Thyroid gland (tissue), 4 donors: ENCODE measurements at regions not wholly inside any gene's neighbourhood (a gene's known extent, or its start where the extent isn't known, plus 50 kb on each side); places are given as distances from the start of the nearest gene placed in this dataset.

ENCODE experiments used
- POLR2A ChIP-seq, 2 donors: fragments of 450-650 bp; IDR thresholded peaks; one replicate each; pipeline ENCODE4 v1.6.1; 2017; ENCODE audit warnings: antibody characterized with exemption in 2 of 2, mild to moderate bottlenecking in 2 of 2, moderate library complexity in 1 of 2
- TF ChIP-seq, protein P1 (sequence below), 6 experiments: fragments of 200-600 bp in 3 of 6; fragments of 450-650 bp in 3 of 6; sonication (generic) in 3 of 6; IDR thresholded peaks; one replicate each; pipeline ENCODE4 v1.5.1; 2016 to 2019; ENCODE audit warnings: antibody characterized with exemption in 6 of 6, mild to moderate bottlenecking in 2 of 6, inconsistent platforms in 1 of 6, moderate library complexity in 1 of 6

DNA sequence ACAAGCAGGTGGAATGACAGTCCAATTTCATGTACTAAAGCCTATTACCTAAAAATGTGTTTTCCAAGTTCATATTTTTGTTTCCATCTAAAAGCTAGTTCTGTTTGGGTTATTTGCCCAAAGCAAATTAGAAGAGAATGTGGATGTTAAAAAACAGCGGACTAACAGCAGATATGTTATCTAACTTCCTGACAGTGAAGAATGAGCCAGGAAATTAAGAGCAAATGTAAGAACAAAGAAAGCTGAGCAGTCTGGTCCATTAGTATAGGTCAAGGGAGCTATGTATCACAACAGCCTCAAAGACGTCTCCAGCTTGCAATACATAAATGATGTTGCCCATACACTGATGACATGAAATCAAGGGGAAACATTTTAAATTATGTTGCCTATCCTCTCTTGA is 145.5 kb upstream of the PLD5 start:
- TF ChIP-seq, protein P1, sequence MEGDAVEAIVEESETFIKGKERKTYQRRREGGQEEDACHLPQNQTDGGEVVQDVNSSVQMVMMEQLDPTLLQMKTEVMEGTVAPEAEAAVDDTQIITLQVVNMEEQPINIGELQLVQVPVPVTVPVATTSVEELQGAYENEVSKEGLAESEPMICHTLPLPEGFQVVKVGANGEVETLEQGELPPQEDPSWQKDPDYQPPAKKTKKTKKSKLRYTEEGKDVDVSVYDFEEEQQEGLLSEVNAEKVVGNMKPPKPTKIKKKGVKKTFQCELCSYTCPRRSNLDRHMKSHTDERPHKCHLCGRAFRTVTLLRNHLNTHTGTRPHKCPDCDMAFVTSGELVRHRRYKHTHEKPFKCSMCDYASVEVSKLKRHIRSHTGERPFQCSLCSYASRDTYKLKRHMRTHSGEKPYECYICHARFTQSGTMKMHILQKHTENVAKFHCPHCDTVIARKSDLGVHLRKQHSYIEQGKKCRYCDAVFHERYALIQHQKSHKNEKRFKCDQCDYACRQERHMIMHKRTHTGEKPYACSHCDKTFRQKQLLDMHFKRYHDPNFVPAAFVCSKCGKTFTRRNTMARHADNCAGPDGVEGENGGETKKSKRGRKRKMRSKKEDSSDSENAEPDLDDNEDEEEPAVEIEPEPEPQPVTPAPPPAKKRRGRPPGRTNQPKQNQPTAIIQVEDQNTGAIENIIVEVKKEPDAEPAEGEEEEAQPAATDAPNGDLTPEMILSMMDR (IDR thresholded peaks at IDR 0.05) = no peak
- no peak for TF ChIP-seq POLR2A (IDR thresholded peaks at IDR 0.05)
